GM12872 (cell line): ENCODE measurements at regions not wholly inside any gene's neighbourhood (a gene's known extent, or its start where the extent isn't known, plus 50 kb on each side); places are given as distances from the start of the nearest gene placed in this dataset.

Experiments used
- TF ChIP-seq, protein P1 (sequence below): IDR thresholded peaks from 3 replicates; pipeline ENCODE4 v1.5.1; 2011; ENCODE audit warnings: low read depth, mild to moderate bottlenecking, low read length, moderate library complexity; ENCODE audit not compliant: insufficient read depth

GRCh38 chr6:14889611-14890593, 356.0 kb upstream of the JARID2 start:
- TF ChIP-seq, protein P1, sequence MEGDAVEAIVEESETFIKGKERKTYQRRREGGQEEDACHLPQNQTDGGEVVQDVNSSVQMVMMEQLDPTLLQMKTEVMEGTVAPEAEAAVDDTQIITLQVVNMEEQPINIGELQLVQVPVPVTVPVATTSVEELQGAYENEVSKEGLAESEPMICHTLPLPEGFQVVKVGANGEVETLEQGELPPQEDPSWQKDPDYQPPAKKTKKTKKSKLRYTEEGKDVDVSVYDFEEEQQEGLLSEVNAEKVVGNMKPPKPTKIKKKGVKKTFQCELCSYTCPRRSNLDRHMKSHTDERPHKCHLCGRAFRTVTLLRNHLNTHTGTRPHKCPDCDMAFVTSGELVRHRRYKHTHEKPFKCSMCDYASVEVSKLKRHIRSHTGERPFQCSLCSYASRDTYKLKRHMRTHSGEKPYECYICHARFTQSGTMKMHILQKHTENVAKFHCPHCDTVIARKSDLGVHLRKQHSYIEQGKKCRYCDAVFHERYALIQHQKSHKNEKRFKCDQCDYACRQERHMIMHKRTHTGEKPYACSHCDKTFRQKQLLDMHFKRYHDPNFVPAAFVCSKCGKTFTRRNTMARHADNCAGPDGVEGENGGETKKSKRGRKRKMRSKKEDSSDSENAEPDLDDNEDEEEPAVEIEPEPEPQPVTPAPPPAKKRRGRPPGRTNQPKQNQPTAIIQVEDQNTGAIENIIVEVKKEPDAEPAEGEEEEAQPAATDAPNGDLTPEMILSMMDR: no peak

GRCh38 chr6:14894105-14894504, 351.8 kb upstream of the JARID2 start:
- TF ChIP-seq, protein P1: no peak

DNA sequence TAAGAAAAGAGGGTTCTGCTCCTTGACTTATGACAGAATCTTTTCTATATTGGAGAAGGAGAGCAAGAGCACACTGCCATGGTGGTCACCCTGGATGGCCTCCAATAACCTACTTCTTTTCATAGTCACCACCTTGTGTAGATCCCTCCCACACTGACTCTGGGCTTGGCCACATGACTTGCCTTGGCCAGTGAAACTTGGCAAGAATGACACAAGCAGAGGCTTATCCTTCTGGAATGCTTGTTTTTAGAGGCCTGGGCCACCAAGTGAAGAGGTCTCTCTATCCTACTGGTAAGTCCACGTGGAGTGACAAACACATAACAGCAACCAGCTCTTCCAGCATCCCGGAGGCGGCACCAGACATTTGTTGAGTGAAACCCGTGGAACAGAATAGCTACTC, 349.4 kb upstream of the JARID2 start:
- TF ChIP-seq, protein P1: no peak

- TF ChIP-seq, protein P1: no peak
These were observed 348.0 kb upstream of the JARID2 start for GRCh38 chr6:14897831-14898230.

- TF ChIP-seq, protein P1: no peak
These were observed 344.9 kb upstream of the JARID2 start for GRCh38 chr6:14900919-14901318.

DNA sequence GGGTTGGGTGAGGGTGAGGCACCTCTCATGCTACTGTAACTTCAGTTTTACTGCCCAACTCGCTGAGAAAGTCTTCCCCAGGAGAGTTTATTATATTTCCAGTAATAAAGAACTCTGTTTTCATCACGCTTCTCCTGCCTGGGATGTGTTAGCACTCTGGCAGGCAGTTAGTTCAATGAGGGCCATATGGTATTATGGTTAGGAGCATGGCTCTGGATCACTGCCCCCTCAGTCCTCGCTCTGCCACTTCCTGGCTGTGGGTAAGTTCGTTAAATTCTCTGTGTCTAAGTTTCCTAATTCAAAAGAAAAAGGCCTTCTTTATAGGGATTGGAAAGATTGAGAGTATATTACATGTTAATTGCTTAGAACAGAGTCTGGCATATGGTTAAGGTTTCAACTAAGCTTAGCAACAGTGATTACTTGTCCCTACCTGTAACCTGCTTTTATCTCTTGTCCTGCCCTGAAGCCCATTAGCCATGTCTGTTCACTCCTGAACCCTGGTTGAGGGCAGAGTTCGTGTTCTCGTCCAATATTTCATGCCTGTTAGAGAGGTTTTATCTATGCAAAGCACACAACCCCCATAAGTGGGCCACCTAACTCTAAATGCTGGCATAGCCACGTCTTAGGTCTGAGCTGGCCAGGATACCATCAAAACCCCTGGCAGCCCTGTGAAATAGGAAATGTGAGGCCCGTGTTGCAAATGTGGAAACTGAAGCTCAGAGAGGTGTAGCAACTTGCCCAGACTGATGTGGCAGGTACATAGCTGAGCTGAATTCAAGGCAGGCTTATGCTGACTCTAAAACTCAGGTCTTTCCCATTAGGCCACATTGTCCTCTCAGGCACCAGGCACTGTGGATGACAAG, 342.5 kb upstream of the JARID2 start:
- TF ChIP-seq, protein P1: no peak

GRCh38 chr6:14905201-14905600, 340.7 kb upstream of the JARID2 start:
- TF ChIP-seq, protein P1: no peak
